Endothelial cell of umbilical vein (primary cell): ENCODE measurements at regions not wholly inside any gene's neighbourhood (a gene's known extent, or its start where the extent isn't known, plus 50 kb on each side); places are given as distances from the start of the nearest gene placed in this dataset.

Experiments
- BruUV-seq: library from RNA; stranded (reverse); fragments of 400-500 nt; replicated peaks from 2 replicates; lab custom pipeline; 2021; lab: Mats Ljungman, UMichigan
- CTCF ChIA-PET: fragments of 300-600, 350-600 bp; sonication (Branson Sonifier 250); formaldehyde crosslinking; loops from one replicate; lab custom pipeline; 2021; ENCODE audit warnings: antibody characterized with exemption, inconsistent platforms; lab: Charles Lee
- POLR2A ChIA-PET: fragments of 300-600, 350-600 bp; sonication (Branson Sonifier 250); formaldehyde crosslinking; loops from one replicate; lab custom pipeline; 2021; ENCODE audit warnings: antibody characterized with exemption, inconsistent platforms; lab: Charles Lee
- DNase-seq: peaks from one replicate; pipeline ENCODE4 v3.0.0-alpha.2; 2011; ENCODE audit warnings: low read depth, low spot score
- FAIRE-seq: peaks from 2 replicates; lab custom pipeline; 2011; peaks lifted over from hg19 to GRCh38; lab: Jason Lieb, UNC
- H2AFZ ChIP-seq: 2 replicates; pipeline ENCODE4 v1.6.0; 2012; ENCODE audit warnings: low read depth, low read length, control low read depth, inconsistent platforms
- H3K27ac ChIP-seq: 2 replicates; pipeline ENCODE4 v1.5.1; 2011; ENCODE audit warnings: low read depth, mild to moderate bottlenecking, control low read depth, low read length, moderate library complexity; ENCODE audit not compliant: insufficient read depth
- H3K27me3 ChIP-seq, 2 experiments: 2 replicates each; pipeline versions ENCODE4 v1.6.0 to v1.6.1; 2011; ENCODE audit warnings: low read length in 2 of 2, mixed read lengths in 1 of 2; ENCODE audit not compliant: control insufficient read depth in 2 of 2, insufficient read depth in 2 of 2
- H3K36me3 ChIP-seq, 2 experiments: 2 replicates in 1 of 2; 3 replicates in 1 of 2; pipeline ENCODE4 v1.5.1; 2011; ENCODE audit warnings: low read length in 2 of 2, mild to moderate bottlenecking in 1 of 2, moderate library complexity in 1 of 2; ENCODE audit not compliant: control insufficient read depth in 2 of 2, insufficient read depth in 2 of 2; ENCODE audit errors: extremely low read depth in 1 of 2
- H3K4me1 ChIP-seq: 3 replicates; pipeline ENCODE4 v1.5.1; 2011; ENCODE audit warnings: mild to moderate bottlenecking, low read length; ENCODE audit not compliant: control insufficient read depth, insufficient read depth; ENCODE audit errors: extremely low read depth
- H3K4me2 ChIP-seq: 2 replicates; pipeline ENCODE4 v1.6.1; 2011; ENCODE audit warnings: low read length, control low read depth, mixed read lengths; ENCODE audit not compliant: insufficient read depth
- H3K4me3 ChIP-seq, 3 experiments: fragments of 200-600 bp in 1 of 3; sonication (generic), shearing (Covaris generic) in 1 of 3; replicated peaks in 1 of 3; 2 replicates each; pipeline ENCODE4 v1.5.1; 2011 to 2016; ENCODE audit warnings: control low read depth in 3 of 3, low read length in 3 of 3, mild to moderate bottlenecking in 2 of 3, inconsistent platforms in 1 of 3, low read depth in 1 of 3, moderate library complexity in 1 of 3; ENCODE audit not compliant: insufficient read depth in 1 of 3
- H3K79me2 ChIP-seq: 2 replicates; pipeline ENCODE4 v1.6.0; 2012; ENCODE audit warnings: low read length, inconsistent platforms; ENCODE audit not compliant: control insufficient read depth, insufficient read depth
- H3K9ac ChIP-seq: replicated peaks from 2 replicates; pipeline ENCODE3; 2011; ENCODE audit warnings: low read length, control low read depth; ENCODE audit not compliant: insufficient read depth; ENCODE audit errors: extremely low read depth
- H3K9me1 ChIP-seq: replicated peaks from 3 replicates; pipeline ENCODE4 v1.6.0; 2011; ENCODE audit warnings: mild to moderate bottlenecking, low read length; ENCODE audit not compliant: control insufficient read depth, insufficient read depth; ENCODE audit errors: extremely low read depth
- H3K9me3 ChIP-seq: replicated peaks from 2 replicates; pipeline ENCODE4 v1.5.1; 2012; ENCODE audit warnings: low read length, inconsistent platforms; ENCODE audit not compliant: control insufficient read depth, insufficient read depth
- H4K20me1 ChIP-seq: replicated peaks from 2 replicates; pipeline ENCODE3; 2011; ENCODE audit warnings: mild to moderate bottlenecking, low read length; ENCODE audit not compliant: control insufficient read depth, insufficient read depth; ENCODE audit errors: extremely low read depth
- EZH2 ChIP-seq: IDR thresholded peaks from 2 replicates; pipeline ENCODE4 v1.6.1; 2012; ENCODE audit warnings: borderline replicate concordance, low read depth, mild to moderate bottlenecking, moderate library complexity, low read length, inconsistent platforms; ENCODE audit not compliant: severe bottlenecking
- FOS ChIP-seq: IDR thresholded peaks from 2 replicates; pipeline ENCODE4 v1.6.1; 2011; ENCODE audit warnings: mild to moderate bottlenecking, low read length, moderate library complexity, borderline replicate concordance; ENCODE audit not compliant: insufficient read depth
- GATA2 ChIP-seq: IDR thresholded peaks from 2 replicates; pipeline ENCODE4 v1.7.0; 2011; ENCODE audit warnings: low read depth, mild to moderate bottlenecking, moderate library complexity, mixed read lengths, low read length; ENCODE audit not compliant: insufficient read length, insufficient read depth
- JUN ChIP-seq: IDR thresholded peaks from 2 replicates; pipeline ENCODE4 v1.6.1; 2011; ENCODE audit warnings: borderline replicate concordance, low read depth; ENCODE audit not compliant: insufficient read length, insufficient read depth
- MYC ChIP-seq: IDR thresholded peaks from one replicate; pipeline ENCODE4 v1.6.1; 2011; ENCODE audit warnings: mild to moderate bottlenecking, low read depth, low read length
- POLR2A ChIP-seq: IDR thresholded peaks from 2 replicates; pipeline ENCODE4 v1.6.1; 2012; ENCODE audit warnings: low read depth, mild to moderate bottlenecking, control low read depth, low read length
- POLR2AphosphoS5 ChIP-seq: IDR thresholded peaks from 2 replicates; pipeline ENCODE4 v1.6.1; 2012; ENCODE audit warnings: low read depth, mild to moderate bottlenecking, control low read depth, low read length, moderate library complexity; ENCODE audit not compliant: insufficient read depth
- dilution Hi-C: fragments of 300-500 bp; cut with MboI; formaldehyde crosslinking; loops from one replicate; pipeline ENCODE4 v1.15.0; 2019; ENCODE audit warnings: low sequenced_read_pairs; ENCODE audit not compliant: extremely low pct_ligation_motif_present
- intact Hi-C: fragments of 100-400 bp; cut with micrococcal nuclease; formaldehyde crosslinking; loops from one replicate; pipeline ENCODE4 v1.10.0; 2022
- TF ChIP-seq, protein P1 (sequence below): IDR thresholded peaks from 2 replicates; pipeline ENCODE4 v1.6.1; 2011; ENCODE audit not compliant: insufficient read depth, insufficient read length
- TF ChIP-seq, protein P2 (sequence below), 2 donors: IDR thresholded peaks; 1 replicate in 1 of 2; 2 replicates in 1 of 2; pipeline ENCODE4 v1.5.1; 2011; ENCODE audit warnings: low read length in 2 of 2, mild to moderate bottlenecking in 2 of 2, moderate library complexity in 2 of 2, control low read depth in 1 of 2, inconsistent platforms in 1 of 2, low read depth in 1 of 2; ENCODE audit not compliant: insufficient read depth in 1 of 2; ENCODE audit errors: extremely low read depth in 1 of 2

DNA sequence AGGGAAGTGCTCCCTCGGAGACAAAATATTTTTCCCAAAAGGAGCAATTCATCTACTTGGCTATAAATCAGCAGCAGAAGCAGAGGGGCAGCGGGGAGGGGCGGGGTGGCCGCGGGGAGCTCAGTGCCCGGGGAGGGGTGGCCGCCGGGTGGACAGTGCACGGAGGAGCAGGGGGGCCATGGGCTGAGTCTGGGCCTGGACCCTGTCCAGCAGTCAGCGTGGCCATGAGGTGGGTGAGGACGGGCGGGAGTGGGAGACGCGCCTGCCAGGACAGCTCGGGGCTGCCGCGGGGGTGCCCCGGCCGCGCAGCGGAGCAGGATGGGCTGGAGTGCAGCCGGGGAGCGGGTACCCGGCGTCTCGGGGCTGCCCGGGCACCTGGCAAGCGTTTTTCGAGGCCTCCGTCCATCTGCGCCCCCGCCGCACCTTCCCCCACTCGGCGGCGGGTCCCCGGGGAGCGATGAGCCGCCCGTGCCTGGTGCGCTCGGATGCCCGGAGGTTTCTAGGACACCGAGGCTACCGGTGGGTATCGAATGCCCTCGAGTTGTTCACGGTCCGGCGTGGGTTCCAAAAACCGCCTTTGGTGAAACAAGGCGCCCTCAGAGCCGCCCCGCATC is 229.5 kb downstream of the THBS2 start:
- Histone ChIP-seq H4K20me1 (no peaks in the 10 kb centered on the region), H3K9me3 (peaks cover 3% of the 10 kb centered on the region), H3K4me1 (no peaks in the 10 kb centered on the region), H3K36me3 (no peaks in the 10 kb centered on the region), H3K27ac (no peak overlapping the region), H2AFZ (no peak overlapping the region), H3K9ac (no peak overlapping the region), H3K4me3 (no peak overlapping the region), H3K9me1 (no peaks in the 10 kb centered on the region), H3K4me2 (no peak overlapping the region), H3K79me2 (no peaks in the 10 kb centered on the region), H3K27me3 (no peaks in the 10 kb centered on the region)
- CTCF ChIA-PET = no interaction called here
- dilution Hi-C loops (no loop called here), intact Hi-C loops (no loop called here)
- BruUV-seq = no TSS peak
- no peak for DNase-seq
- TF ChIP-seq POLR2AphosphoS5 (no peak), POLR2A (no peak)
- TF ChIP-seq, protein P1, sequence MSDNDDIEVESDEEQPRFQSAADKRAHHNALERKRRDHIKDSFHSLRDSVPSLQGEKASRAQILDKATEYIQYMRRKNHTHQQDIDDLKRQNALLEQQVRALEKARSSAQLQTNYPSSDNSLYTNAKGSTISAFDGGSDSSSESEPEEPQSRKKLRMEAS = no peak
- POLR2A ChIA-PET = no interaction called here
- FAIRE-seq = no peak

DNA sequence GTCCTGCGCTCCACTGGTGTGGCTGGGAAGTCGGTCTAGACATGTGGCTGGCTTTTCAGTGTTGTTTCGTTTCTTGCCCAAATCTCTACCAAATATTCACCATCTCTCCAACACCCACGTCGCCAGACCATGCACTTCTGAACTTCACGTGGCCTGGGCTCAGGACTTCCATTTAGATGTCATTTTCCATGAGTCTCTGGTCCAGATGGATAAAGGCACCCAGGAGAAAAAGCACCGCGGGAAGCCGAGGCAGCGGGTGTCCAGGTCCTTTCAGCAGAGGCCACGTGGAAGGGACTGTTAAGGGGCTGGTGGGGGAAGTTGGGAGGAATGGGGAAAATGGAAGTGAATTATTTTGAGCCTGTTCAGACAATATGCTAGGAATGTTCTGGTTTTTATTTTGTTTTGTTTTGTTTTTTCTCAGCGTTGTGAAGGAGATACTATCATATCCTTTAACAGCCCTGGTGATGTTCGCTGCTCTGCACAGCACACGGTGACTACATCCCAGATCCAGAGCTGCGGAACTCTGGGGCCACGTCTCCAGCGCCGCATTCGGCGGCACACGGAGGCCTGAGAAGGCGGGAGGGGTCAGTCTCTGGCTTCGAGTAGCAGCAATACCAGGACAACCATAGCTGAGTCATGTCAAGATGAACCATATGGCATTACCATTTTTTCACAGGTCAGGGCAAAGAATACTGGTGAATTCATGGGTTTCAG is 230.3 kb downstream of the THBS2 start:
- Histone ChIP-seq H3K4me2 (no peak overlapping the region), H3K27ac (no peak overlapping the region), H4K20me1 (no peaks in the 10 kb centered on the region), H3K36me3 (no peaks in the 10 kb centered on the region), H3K4me1 (no peaks in the 10 kb centered on the region), H3K4me3 (no peak overlapping the region), H3K27me3 (no peaks in the 10 kb centered on the region), H3K79me2 (no peaks in the 10 kb centered on the region), H3K9me1 (no peaks in the 10 kb centered on the region), H2AFZ (no peak overlapping the region), H3K9me3 (peaks cover 3% of the 10 kb centered on the region), H3K9ac (no peak overlapping the region)
- intact Hi-C loops = no loop called here
- BruUV-seq = no TSS peak
- dilution Hi-C loops = no loop called here
- POLR2A ChIA-PET = no interaction called here
- TF ChIP-seq, protein P2, sequence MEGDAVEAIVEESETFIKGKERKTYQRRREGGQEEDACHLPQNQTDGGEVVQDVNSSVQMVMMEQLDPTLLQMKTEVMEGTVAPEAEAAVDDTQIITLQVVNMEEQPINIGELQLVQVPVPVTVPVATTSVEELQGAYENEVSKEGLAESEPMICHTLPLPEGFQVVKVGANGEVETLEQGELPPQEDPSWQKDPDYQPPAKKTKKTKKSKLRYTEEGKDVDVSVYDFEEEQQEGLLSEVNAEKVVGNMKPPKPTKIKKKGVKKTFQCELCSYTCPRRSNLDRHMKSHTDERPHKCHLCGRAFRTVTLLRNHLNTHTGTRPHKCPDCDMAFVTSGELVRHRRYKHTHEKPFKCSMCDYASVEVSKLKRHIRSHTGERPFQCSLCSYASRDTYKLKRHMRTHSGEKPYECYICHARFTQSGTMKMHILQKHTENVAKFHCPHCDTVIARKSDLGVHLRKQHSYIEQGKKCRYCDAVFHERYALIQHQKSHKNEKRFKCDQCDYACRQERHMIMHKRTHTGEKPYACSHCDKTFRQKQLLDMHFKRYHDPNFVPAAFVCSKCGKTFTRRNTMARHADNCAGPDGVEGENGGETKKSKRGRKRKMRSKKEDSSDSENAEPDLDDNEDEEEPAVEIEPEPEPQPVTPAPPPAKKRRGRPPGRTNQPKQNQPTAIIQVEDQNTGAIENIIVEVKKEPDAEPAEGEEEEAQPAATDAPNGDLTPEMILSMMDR (IDR thresholded peaks at IDR 0.05; ENCODE audit: extremely low read depth in 1 of 2, insufficient read depth in 1 of 2, low read depth in 1 of 2, low read length in 2 of 2) = no peak
- TF ChIP-seq JUN (no peak), MYC (no peak), FOS (no peak), POLR2AphosphoS5 (no peak), EZH2 (no peak), POLR2A (no peak), GATA2 (no peak)
- TF ChIP-seq, protein P1 = no peak
- FAIRE-seq (no peak), DNase-seq (no peak)
- CTCF ChIA-PET = no interaction called here
